HG02884 (cell line): ENCODE measurements at regions not wholly inside any gene's neighbourhood (a gene's known extent, or its start where the extent isn't known, plus 50 kb on each side); places are given as distances from the start of the nearest gene placed in this dataset.
"Not testable (repeated sequence)": the region's sequence is repeated elsewhere in the genome, so short reads cannot be mapped to it uniquely, and the experiment has no call there.

ENCODE experiments used
- ATAC-seq: cut with Tn5 transposase; IDR thresholded peaks from one replicate; pipeline ENCODE4 v1.9.1; 2021; ENCODE audit warnings: mild to moderate bottlenecking, moderate library complexity; ENCODE audit not compliant: unreplicated experiment

DNA sequence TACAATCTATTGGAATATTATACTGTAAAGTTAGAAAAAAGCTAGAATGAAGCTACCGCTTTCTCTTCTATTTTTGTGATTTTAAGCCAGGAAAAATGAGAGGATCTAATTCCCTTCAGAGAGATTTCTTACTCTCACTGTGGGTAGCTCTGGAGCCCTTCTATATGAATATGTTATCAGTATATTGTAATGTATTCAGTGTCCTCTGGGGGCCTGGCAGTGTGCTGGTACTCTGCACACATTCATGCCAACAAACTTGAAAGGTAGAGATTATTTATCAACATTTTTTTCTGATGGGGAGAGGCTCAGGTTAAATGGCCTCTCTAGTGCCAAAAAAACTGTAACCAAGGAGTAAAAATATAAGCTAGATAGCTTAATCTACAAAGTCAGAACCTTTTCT, 292.8 kb downstream of the TTC6 start:
- ATAC-seq = no peak

DNA sequence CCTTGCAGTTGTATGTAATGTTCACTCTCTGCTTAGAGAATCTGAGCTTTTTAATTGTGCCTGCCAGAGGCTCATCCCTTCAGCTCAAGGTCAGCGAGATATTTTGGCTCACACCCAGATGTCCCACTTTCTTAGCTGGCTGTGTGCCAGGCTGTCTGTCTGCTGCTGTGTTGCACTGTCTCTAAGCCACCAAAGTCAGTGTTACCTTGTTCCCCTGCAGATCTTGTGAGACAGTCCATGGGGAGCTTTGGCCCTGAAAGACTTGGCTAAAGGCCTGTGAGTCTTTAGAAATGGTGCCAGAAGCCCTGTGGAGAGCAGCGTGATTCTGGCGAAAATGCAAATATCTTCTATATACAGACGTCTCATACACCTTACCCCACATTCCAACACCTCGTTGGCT, 293.7 kb downstream of the TTC6 start:
- no peak for ATAC-seq

DNA sequence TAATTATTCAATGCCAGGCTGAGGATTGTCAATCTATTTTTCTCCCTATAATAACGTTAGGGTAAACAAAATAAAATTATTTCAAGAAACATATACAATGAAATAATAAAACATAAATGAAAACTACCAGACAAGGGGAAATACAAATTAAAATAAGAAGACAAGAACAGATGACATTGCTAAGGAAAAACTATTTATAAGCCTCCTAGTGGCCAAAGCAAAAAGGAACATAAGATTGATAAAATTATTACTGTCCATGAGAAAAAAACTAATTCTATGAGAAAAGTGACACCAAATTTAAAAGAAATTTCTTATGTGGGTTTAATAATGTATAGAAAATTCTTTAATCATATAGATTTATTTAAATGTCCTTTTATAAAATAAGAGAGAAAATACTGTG, 294.7 kb downstream of the TTC6 start:
- ATAC-seq = no peak

DNA sequence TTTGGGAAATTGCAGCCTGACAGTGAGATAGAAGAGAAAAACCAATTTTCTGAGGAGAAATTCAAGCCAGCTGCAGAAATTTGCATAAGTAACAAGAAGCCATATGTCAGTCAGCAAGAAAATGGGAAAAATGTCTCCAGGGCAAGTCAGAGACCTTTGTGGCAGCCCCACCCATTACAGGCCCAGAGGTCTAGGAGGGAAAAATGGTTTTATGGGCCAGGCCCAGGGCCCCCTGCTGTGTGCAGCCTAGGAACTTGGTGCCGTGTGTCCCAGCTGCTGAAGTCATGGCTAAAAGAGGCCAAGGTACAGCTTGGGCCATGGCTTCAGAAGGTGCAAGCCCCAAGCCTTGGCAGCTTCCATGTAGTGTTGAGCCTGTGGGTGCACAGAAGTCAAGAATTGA, 296.1 kb downstream of the TTC6 start:
- ATAC-seq = not testable (repeated sequence)

DNA sequence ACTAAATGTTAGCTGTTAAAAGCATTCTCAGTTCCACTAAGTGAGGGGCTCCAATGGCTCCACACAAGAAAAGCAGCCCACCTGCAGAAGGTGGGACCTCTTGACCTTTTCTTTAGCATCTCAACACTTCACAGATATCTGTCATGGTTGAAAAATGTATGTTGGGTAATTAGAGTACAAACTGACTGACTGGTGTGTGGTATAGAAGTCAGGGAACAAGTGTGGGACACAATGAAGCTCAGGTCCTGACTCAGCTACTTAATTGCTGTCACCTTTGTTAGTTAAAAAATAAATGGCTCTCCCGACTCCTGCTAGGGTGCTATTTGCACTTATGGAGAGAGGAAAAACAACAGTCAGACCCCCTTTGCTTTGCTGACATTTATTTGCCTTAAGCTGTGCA, 299.0 kb downstream of the TTC6 start:
- ATAC-seq = no peak

GRCh38 chr14:37899365-37899764, 303.9 kb downstream of the TTC6 start:
- no peak for ATAC-seq

DNA sequence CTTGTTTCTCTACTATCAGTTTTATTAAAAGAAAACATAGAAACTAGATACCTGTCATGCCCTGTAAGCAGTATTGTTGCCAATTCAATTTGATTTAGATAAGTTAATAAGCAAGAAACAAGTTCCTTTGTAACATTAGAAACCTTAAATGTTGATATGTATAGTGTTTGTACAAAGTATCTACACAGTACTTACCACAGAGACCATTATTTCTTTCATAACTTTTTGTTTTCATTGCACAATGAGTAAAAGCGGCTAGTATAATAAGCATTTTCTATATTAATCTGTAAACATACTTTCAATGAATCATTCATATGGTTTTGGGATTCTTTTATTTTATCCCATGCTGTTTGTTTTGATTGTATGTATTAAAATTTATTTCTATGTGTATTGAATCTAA, 305.1 kb downstream of the TTC6 start:
- no peak for ATAC-seq

GRCh38 chr14:37901978-37902377, 305.7 kb upstream of the SSTR1 start:
- no peak for ATAC-seq

GRCh38 chr14:37903343-37904191, 304.1 kb upstream of the SSTR1 start:
- no peak for ATAC-seq

GRCh38 chr14:37924622-37925021, 283.1 kb upstream of the SSTR1 start:
- no peak for ATAC-seq

DNA sequence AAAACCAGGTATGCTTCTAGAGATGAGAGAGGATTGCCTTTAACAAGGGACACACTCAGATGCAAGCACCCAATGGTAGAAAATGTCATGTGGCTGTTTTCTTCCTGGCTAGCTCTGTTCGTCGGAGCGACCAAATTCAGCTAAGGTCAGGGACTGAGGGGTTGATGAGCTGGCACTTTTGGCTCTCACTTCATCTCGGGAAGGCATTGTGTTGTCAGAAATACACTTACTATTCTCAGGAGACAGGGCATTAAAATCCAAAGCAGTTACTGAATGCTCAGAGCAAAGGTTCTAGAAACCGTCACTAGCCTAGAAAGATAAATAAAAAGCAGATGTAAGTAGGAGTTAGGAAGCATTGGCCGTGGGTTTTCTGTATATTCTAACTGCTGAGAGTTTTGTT, 275.7 kb upstream of the SSTR1 start:
- ATAC-seq = no peak

DNA sequence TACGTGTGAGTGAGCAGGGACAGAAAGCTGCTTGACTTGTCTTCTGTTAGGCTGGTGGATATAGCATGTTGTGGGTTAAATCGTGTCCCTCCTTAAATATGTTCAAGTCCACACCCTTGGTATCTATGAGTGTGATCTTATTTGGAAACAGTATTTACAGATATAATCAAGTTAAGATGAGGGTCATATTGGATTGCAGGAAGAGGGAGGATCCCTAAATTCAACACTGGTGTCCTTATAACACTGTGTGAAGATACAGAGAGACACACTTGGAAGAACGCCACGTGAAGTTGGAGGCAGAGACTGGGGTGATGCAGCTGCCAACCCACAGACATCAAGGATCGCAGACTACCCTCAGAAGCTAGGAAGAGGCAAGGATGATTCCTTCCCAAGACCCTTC, 275.2 kb upstream of the SSTR1 start:
- ATAC-seq = no peak

- ATAC-seq = no peak
Observed at GRCh38 chr14:37936971-37937370, 270.7 kb upstream of the SSTR1 start.

DNA sequence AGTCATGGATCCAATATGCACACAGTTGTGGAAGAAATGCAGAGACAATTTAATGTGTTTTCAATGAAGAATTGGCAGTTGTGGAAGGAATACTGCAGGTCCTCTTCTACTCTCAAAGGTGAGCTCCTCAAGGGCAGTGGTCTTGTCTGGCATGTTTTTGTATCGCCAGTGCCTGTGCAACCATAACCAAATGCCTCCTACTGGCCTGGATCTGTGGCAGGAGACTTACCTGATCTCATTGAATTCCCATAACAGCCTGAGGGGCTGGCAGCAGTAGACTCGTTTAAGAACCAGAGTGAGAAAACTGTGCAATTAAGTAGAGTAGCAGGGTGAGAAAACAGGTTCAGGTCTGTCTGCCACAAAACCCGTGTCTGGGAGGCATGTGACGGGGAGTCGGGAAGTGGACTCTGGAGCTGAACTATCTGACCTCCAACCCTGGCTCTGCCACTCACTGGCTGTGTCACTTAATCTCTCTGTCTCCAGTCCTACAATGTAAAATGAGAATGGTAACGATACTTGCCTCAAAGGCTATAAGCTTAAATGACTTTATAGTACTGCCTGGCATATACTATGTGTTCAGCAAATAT, 268.2 kb upstream of the SSTR1 start:
- no peak for ATAC-seq

- ATAC-seq = no peak
Observed at GRCh38 chr14:37945959-37946358, 261.7 kb upstream of the SSTR1 start.

DNA sequence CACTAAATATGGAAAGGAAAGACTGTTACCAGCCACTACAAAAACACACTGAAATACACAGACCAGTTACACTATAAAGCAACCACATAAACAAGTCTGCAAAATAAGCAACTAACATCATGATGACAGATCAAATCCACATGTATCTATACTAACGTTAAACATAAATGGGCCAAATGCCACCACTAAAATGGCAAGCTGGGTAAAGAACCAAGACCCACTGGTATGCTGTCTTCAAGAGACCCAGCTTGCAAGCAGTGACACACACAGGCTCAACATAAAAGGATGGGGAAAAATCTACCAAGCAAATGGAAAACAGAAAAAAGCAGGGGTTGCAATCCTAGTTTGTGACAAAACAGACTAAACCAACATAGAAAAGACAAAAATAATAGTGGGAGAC, 260.9 kb upstream of the SSTR1 start:
- ATAC-seq = no peak

DNA sequence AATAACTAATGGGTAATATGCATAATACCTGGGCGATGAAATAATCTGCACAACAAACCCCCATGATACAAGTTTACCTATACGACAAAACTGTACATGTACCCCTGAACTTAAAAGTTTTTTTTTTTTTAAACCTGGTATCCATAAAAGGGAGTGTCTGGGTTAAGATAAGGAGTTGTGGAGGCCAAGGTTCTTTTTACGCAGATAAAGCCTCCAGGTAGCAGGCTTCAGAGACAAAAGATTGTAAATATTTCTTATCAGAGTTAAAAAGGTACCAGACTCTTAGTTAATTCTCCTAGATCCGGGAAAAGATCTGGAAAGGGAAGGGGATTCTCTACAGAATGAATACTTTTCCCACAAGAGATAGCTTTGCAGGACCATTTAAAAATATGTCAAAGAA, 259.4 kb upstream of the SSTR1 start:
- ATAC-seq = no peak

DNA sequence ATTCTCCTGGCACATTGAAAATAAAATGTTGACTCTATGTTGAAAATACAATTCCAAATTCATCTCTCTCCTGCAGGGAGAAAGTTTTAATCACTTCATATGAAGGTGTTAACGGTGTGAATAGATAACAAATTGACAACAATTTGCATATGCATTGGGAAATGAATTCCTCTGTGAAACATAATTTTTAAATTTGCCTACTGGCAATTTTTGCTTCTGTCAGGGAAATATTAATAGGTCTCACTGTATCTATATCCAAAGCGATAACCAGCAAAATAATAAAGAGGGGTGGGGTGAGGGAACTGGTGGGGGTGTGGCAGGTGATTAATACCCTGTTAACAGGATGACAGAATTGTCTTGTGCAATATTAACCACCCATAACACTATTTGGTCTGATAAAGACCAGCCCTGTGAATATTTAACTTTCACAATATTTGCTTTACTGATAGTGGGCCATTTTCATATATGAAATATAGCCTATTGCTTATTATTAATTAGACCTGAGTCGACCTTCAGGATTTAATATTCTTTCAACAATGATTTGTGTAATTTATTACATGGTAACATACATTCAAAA, 239.0 kb upstream of the SSTR1 start:
- no peak for ATAC-seq

- no peak for ATAC-seq
Observed at GRCh38 chr14:37969511-37969979, 238.2 kb upstream of the SSTR1 start.

DNA sequence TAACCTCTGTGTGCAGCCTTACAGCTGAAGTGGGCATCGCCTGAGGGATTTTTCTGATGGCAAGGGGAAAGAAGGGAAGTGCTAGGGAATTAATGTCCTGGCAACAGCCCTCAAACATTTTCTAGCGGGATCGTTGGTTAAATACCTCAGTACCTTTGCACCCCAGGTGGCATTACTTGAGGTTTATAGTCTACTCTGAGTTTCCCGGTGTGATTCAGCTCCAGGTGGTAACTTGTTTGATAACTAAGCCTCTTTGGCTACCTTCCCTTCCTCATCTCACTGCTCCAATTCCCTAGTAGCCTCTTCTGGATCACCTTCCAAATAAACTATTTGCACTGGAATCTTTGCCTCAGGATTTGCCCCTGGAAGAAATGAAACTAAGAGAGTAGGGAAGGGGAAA, 237.0 kb upstream of the SSTR1 start:
- ATAC-seq = no peak

DNA sequence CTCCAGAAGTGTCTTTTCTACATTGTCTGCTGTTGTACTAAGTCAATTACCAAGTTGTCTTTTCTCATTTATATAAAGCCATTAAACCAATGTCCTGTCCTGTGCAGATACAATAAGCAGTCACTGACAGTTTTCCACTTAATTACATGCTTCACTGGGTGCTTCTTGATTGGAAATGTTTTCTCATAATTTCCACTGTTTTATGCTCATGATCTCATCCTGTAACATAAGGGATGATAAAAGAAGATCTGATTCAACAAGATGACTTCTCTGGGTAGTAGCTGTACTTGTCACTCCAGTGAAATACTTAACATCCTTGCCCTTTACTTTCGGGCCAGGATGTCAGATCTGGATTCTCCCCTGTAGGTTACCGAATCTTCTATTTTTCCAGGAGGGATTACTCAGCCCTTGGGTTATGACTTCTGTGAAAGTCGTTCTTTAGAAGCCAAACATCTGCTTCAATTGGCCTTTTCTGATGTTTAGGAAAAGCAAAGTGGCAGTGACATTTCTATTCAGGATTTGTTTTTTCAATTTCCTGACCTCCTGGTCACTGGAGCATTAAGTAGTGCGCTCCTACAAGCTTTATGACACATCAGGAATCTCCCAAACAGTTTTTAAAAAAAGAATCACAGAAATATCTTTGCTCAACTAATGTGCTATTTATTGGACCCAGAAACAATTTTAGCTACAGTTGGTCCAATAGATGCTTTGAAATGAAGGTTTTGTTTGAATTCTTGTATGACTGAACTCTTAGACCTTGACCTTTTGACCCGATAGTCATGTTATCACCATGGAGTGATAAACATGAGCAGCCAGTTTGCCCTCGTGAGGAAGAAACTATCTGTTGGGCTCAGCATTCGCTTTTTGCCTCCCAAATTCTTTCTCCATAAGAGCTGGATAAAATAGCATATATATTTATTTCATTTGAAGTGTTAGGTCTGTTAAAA, 234.5 kb upstream of the SSTR1 start:
- ATAC-seq = no peak
